GM10266 (cell line): ENCODE measurements at regions not wholly inside any gene's neighbourhood (a gene's known extent, or its start where the extent isn't known, plus 50 kb on each side); places are given as distances from the start of the nearest gene placed in this dataset.

ENCODE experiments used
- DNase-seq: peaks from one replicate; pipeline ENCODE4 v3.0.0; 2012; ENCODE audit errors: extremely low spot score
- TF ChIP-seq, protein P1 (sequence below): IDR thresholded peaks from 2 replicates; pipeline ENCODE4 v1.5.1; 2012; ENCODE audit warnings: mild to moderate bottlenecking, low read depth; ENCODE audit not compliant: control insufficient read depth, insufficient read depth; ENCODE audit errors: missing control alignments

DNA sequence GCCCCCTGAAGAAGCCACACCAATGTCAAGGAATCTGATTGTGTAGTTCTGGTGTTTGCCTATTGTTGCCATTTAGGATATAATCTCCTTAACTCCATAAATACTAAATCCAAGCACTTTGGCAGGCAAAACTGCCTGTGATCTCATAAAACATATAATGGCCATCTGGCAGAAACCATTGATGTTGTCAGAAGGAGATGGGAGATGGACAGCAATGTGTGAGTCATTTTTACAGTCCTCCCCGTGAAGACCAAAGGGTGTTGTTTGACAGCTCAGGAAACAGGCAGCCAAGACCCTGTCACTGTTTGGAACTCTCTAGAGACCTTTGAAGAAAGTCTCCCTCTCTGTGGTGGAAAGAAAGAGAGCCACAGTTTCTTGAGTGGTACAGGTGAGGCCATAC, 454.1 kb downstream of the HS3ST3B1 start:
- DNase-seq, result no peak
- TF ChIP-seq, protein P1, sequence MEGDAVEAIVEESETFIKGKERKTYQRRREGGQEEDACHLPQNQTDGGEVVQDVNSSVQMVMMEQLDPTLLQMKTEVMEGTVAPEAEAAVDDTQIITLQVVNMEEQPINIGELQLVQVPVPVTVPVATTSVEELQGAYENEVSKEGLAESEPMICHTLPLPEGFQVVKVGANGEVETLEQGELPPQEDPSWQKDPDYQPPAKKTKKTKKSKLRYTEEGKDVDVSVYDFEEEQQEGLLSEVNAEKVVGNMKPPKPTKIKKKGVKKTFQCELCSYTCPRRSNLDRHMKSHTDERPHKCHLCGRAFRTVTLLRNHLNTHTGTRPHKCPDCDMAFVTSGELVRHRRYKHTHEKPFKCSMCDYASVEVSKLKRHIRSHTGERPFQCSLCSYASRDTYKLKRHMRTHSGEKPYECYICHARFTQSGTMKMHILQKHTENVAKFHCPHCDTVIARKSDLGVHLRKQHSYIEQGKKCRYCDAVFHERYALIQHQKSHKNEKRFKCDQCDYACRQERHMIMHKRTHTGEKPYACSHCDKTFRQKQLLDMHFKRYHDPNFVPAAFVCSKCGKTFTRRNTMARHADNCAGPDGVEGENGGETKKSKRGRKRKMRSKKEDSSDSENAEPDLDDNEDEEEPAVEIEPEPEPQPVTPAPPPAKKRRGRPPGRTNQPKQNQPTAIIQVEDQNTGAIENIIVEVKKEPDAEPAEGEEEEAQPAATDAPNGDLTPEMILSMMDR, result no peak

DNA sequence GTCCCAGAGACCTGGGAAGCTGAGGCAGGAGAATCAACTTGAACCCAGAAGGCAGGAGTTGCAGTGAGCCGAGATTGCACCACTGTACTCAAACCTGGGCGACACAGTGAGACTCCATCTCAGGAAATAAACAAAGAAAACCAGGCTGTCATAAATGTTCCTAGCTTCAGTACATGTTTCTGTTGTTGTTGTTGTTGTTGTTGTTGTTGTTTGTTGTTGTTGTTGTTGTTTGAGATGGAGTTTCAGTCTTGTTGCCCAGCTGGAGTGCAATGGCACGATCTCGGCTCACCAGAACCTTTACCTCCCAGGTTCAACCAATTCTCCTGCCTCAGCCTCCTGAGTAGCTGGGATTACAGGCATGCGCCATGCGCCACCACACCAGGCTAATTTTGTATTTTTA, 452.5 kb downstream of the HS3ST3B1 start:
- DNase-seq, result no peak
- TF ChIP-seq, protein P1, result no peak

DNA sequence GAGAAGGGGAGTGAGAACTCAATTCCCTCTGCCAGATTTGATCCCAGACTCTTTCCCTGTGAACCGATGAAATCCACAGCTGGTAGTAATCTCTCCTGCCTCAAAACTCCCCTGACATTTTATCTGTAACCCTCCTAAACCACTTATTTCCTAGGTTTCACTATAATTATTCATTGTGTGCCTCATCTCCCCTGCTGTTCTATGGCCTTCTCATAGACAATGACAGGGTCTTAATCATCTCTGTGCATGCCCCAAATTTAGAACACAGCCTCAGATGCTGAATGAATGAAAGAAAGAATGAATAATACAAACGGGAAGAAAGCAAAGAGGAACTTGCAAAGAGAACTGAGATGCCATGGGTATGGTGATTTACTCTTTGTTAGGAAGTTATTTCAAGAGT, 451.1 kb downstream of the HS3ST3B1 start:
- TF ChIP-seq, protein P1, result no peak
- DNase-seq, result no peak

DNA sequence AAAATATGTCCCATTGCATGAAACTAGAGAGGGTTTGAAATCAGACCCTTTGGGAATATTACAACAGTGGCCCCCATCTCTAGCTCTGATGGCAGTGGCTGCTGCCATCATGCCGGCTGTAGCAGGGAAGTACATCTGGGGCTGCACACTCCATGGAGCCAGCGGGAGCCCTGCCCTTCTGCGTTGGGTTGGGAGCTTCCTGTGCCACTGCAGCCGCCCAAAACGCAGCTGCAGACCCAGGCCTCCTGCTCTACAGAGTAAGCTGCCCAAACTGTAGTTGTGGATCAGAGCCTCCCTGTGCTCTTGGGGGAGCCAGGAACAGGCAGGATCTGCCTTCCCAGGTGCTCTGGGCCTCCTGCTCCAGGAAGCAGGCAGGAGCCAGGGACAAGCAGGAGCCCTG, 450.0 kb downstream of the HS3ST3B1 start:
- no peak for DNase-seq
- TF ChIP-seq, protein P1, result no peak

DNA sequence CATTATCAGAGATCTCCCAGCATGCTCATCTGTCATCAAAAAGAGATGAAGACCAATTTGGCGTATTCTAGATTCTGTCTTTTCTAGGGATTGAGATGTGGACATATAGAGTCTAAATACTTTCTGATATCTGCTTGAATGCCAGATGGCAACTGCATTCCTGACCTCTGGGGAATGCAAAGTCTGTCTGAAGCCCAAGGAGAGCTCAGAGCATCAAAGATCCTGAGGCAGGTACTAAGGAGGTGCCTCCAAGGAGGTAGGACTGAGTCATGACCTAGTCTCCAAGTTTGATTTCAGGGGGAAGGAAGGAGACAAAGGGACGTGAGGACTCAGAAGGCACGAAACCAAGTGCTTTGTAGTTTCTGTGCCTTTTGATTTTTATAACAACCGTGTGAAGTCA, 448.4 kb downstream of the HS3ST3B1 start:
- TF ChIP-seq, protein P1, result no peak
- DNase-seq, result no peak

DNA sequence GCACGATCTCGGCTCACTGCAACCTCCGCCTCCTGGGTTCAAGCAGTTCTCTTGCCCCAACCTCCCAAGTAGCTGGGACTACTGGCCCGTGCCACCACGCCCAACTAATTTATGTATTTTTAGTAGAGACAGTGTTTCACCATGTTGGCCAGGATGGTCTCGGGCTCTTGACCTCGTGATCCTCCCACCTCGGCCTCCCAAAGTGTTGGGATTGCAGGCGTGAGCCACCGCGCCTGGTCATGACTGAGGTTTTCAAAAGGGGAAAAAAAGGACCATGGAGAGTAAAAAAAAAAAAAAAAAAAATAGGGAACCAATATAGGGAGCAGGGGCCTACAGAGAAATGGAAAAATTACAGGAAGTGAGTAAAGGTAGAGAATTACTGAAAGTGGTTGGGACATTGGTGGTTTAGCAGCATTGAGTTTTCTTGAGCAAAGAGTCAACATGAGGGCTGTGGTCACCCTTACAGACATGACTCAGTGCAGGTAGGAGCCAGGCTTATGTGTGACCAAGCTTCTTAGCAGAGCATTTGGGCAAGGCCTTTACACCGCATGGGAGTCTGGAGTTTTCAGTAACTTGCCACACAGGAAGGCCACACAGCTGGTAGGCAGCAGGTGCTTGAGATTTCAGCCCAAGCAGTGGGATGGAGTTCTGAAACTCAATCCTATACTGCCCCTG, 447.3 kb downstream of the HS3ST3B1 start:
- TF ChIP-seq, protein P1, result no peak
- DNase-seq, result no peak

DNA sequence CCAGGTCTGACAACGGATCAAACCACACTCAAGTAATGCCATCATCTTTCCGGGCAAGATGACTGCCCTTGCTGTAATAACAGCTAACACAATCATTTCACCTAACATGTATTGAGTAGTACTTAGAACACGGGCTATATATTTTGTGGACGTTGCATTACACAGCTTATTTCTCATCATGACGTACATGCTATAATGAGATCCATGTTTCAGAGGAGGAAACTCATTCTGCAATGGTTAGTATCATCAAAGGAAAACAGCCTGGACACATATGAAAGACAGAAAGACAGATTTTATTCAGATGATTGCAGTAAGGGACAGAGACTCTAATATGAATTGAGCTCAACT, 446.7 kb downstream of the HS3ST3B1 start:
- TF ChIP-seq, protein P1, result no peak
- no peak for DNase-seq
